Transverse colon (tissue), 4 donors: ENCODE measurements at regions not wholly inside any gene's neighbourhood (a gene's known extent, or its start where the extent isn't known, plus 50 kb on each side); places are given as distances from the start of the nearest gene placed in this dataset.

ENCODE experiments used
- DNase-seq: peaks from one replicate; pipeline ENCODE4 v3.0.0-alpha.2; 2019
- H3K27ac ChIP-seq, 4 donors: fragments of 200-600 bp; sonication (generic); 2 replicates each; pipeline ENCODE4 v1.5.1; 2016 to 2018; ENCODE audit warnings: inconsistent platforms in 4 of 4
- H3K27me3 ChIP-seq: fragments of 200-600 bp; sonication (generic); 2 replicates; pipeline ENCODE4 v1.5.1; 2017; ENCODE audit warnings: inconsistent platforms
- H3K36me3 ChIP-seq, 4 donors: fragments of 200-600 bp; sonication (generic); 2 replicates each; pipeline ENCODE4 v1.5.1; 2017 to 2019; ENCODE audit warnings: inconsistent platforms in 4 of 4
- H3K4me1 ChIP-seq, 4 donors: fragments of 200-600 bp; sonication (generic); 2 replicates each; pipeline ENCODE4 v1.5.1; 2017 to 2020; ENCODE audit warnings: inconsistent platforms in 4 of 4
- H3K4me3 ChIP-seq, 4 donors: fragments of 200-600 bp; sonication (generic); 1 replicate in 1 of 4; 2 replicates in 3 of 4; pipeline versions ENCODE4 v1.5.1 to v1.6.1; 2017 to 2019; ENCODE audit warnings: inconsistent platforms in 4 of 4
- H3K9me3 ChIP-seq, 2 donors: fragments of 200-600 bp; sonication (generic); 2 replicates each; pipeline ENCODE4 v1.5.1; 2017 to 2019; ENCODE audit warnings: inconsistent platforms in 2 of 2
- CTCF ChIP-seq, 5 experiments: fragments of 200-600 bp in 3 of 5; fragments of 450-650 bp in 2 of 5; sonication (generic) in 3 of 5; IDR thresholded peaks; 1 replicate in 2 of 5; 2 replicates in 3 of 5; pipeline ENCODE4 v1.5.1; 2016 to 2017; ENCODE audit warnings: antibody characterized with exemption in 5 of 5, inconsistent platforms in 3 of 5, mild to moderate bottlenecking in 2 of 5, moderate library complexity in 1 of 5
- EP300 ChIP-seq: sonication (generic); formaldehyde crosslinking; IDR thresholded peaks from one replicate; pipeline ENCODE4 v1.6.1; 2017; ENCODE audit warnings: antibody characterized with exemption, low read depth
- POLR2A ChIP-seq: fragments of 450-650 bp; IDR thresholded peaks from one replicate; pipeline ENCODE4 v1.6.1; 2016; ENCODE audit warnings: antibody characterized with exemption, mild to moderate bottlenecking, moderate library complexity
- POLR2AphosphoS5 ChIP-seq, 3 donors: sonication (generic); formaldehyde crosslinking; IDR thresholded peaks; one replicate each; pipeline ENCODE4 v1.6.1; 2016; ENCODE audit warnings: antibody characterized with exemption in 3 of 3
- WGBS, 2 donors: methylation state at CpG; one replicate each; pipeline ENCODE4 v1.1.5; 2018; ENCODE audit warnings: low coverage in 1 of 2; 5-methylcytosine and 5-hydroxymethylcytosine counted together
- in situ Hi-C, 4 donors: fragments of 200-750 bp; cut with MboI; loops; one replicate each; pipeline versions ENCODE4 v1.15.0 to v1.15.1; 2017; ENCODE audit warnings: low sequenced_read_pairs in 3 of 4, low pct_ligation_motif_present in 1 of 4, low pct_unique_long_range_greater_than_20kb in 1 of 4
- intact Hi-C: fragments of 100-400 bp; cut with DNase I; formaldehyde crosslinking; loops from one replicate; pipeline ENCODE4 v1.15.1; 2023; ENCODE audit warnings: low total_unique reads

GRCh38 chr18:70662588-70662987, 373.7 kb downstream of the SOCS6 start:
- H3K27ac ChIP-seq = no peak overlapping the region
- WGBS, 2 donors = 84 to 85% methylated on average over 3 to 4 of the region's 4 CpGs

GRCh38 chr18:70659036-70659925, 370.4 kb downstream of the SOCS6 start:
- Histone ChIP-seq H3K27me3 (no peaks in the 10 kb centered on the region), H3K27ac (no peak overlapping the region), H3K4me3 (no peak overlapping the region), H3K4me1 (no peaks in the 10 kb centered on the region), H3K9me3 (no peaks in the 10 kb centered on the region), H3K36me3 (no peaks in the 10 kb centered on the region)
- in situ Hi-C loops (no loop called here), intact Hi-C loops (no loop called here)
- DNase-seq = no peak
- 45 to 50% methylated on average over 8 to 13 of the region's 13 CpGs for WGBS, 2 donors
- TF ChIP-seq EP300 (no peak), POLR2AphosphoS5 (IDR thresholded peaks at IDR 0.05) (no peak), POLR2A (no peak), CTCF (IDR thresholded peaks at IDR 0.05) (no peak)

More at GRCh38 chr18:70662588-70662987, 373.7 kb downstream of the SOCS6 start:
- H3K4me3 ChIP-seq = no peak overlapping the region
- H3K9me3 ChIP-seq = no peaks in the 10 kb centered on the region
- no peaks in the 10 kb centered on the region for H3K27me3 ChIP-seq
- H3K4me1 ChIP-seq = no peaks in the 10 kb centered on the region
- intact Hi-C loops = no loop called here
- no peak for TF ChIP-seq EP300
- TF ChIP-seq CTCF (IDR thresholded peaks at IDR 0.05) = no peak
- TF ChIP-seq POLR2AphosphoS5 (IDR thresholded peaks at IDR 0.05) = no peak
- TF ChIP-seq POLR2A = no peak
- DNase-seq = no peak
- in situ Hi-C loops = no loop called here
- H3K36me3 ChIP-seq = no peaks in the 10 kb centered on the region

- H3K9me3 ChIP-seq = no peaks in the 10 kb centered on the region
- in situ Hi-C loops (no loop called here), intact Hi-C loops (no loop called here)
- no peaks in the 10 kb centered on the region for H3K36me3 ChIP-seq
- H3K27ac ChIP-seq = no peak overlapping the region
- no peak for DNase-seq
- H3K4me3 ChIP-seq = no peak overlapping the region
- TF ChIP-seq EP300 = no peak
- no peak for TF ChIP-seq CTCF (IDR thresholded peaks at IDR 0.05)
- TF ChIP-seq POLR2A = no peak
- TF ChIP-seq POLR2AphosphoS5 (IDR thresholded peaks at IDR 0.05) = no peak
- H3K27me3 ChIP-seq = no peaks in the 10 kb centered on the region
- no peaks in the 10 kb centered on the region for H3K4me1 ChIP-seq
Observed at GRCh38 chr18:70653671-70654070, 364.8 kb downstream of the SOCS6 start.

- intact Hi-C loops (no loop called here), in situ Hi-C loops (no loop called here)
- Histone ChIP-seq H3K4me3 (no peak overlapping the region), H3K27me3 (no peaks in the 10 kb centered on the region), H3K27ac (no peak overlapping the region), H3K36me3 (no peaks in the 10 kb centered on the region), H3K4me1 (no peaks in the 10 kb centered on the region), H3K9me3 (no peaks in the 10 kb centered on the region)
- WGBS, 2 donors = 83 to 91% methylated on average over 1 to 2 of the region's 2 CpGs
- TF ChIP-seq CTCF (IDR thresholded peaks at IDR 0.05) (no peak), EP300 (no peak), POLR2AphosphoS5 (IDR thresholded peaks at IDR 0.05) (no peak), POLR2A (no peak)
- no peak for DNase-seq
Observed at GRCh38 chr18:70650878-70651277, 362.0 kb downstream of the SOCS6 start.
